ENCODE measurements at regions not wholly inside any gene's neighbourhood (a gene's known extent, or its start where the extent isn't known, plus 50 kb on each side); places are given as distances from the start of the nearest gene placed in this dataset.

- Histone ChIP-seq H3K4me2 (ENCODE audit: low read length) (no peak overlapping the region), H3K4me1 (ENCODE audit: insufficient read depth, low read length) (no peaks in the 10 kb centered on the region), H3K9ac (ENCODE audit: low read length) (no peak overlapping the region), H3K27me3 (ENCODE audit: low read length) (no peaks in the 10 kb centered on the region), H3K9me2 (replicated peaks; ENCODE audit: low read length) (no peaks in the 10 kb centered on the region), H3K79me2 (ENCODE audit: low read length) (no peaks in the 10 kb centered on the region), H3K27ac (ENCODE audit: low read length) (no peak overlapping the region), H4K20me1 (ENCODE audit: low read length) (no peaks in the 10 kb centered on the region), H3K9me3 (ENCODE audit: low read length) (no peaks in the 10 kb centered on the region), H3F3A (ENCODE audit: low read length, unreplicated experiment) (no peaks in the 10 kb centered on the region), H2AFZ (ENCODE audit: low read length) (no peak overlapping the region), H3K36me3 (ENCODE audit: low read depth, low read length) (no peaks in the 10 kb centered on the region), H3K4me3 (ENCODE audit: low read length) (no peak overlapping the region)
- POLR2A ChIA-PET (ENCODE audit: unreplicated experiment) = no interaction called here
- BruUV-seq (replicated peaks) = no TSS peak
- intact Hi-C loops (cut with micrococcal nuclease) = no loop called here
- DNase-seq (no peak), ATAC-seq (no peak)
- TF ChIP-seq EZH2 (IDR thresholded peaks at IDR 0.05; ENCODE audit: low read length, unreplicated experiment) = no peak
- TF ChIP-seq CTCF (conservative IDR thresholded peaks at IDR 0.05; ENCODE audit: low read depth, low read length) = no peak
- TF ChIP-seq EZH2phosphoT487 (IDR thresholded peaks at IDR 0.05; ENCODE audit: borderline replicate concordance, low read length) = no peak
- CTCF ChIA-PET = no interaction called here
These were observed 81.4 kb upstream of the RPS6KA3 start for GRCh38 chrX:20348139-20348538.

DNA sequence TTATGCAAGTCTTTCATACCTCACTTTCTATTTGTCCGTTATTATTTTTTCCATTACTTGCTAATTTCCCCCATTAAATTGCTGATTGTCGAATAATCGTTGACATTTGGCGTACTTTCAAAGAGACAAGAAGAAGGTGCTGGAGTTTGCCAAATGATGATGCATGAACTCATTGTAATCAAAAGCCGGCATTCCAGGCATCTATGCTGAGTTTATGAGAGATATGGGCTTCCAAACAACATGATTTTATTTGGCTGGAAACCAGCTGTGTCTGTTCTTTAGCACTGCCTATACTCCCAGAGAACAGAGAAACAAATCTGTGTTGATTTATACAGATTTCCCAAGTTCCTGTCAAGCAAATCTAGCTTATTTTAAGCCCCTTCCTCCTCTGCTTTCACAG is 80.8 kb upstream of the RPS6KA3 start:
- H3K79me2 ChIP-seq (ENCODE audit: low read length) = no peaks in the 10 kb centered on the region
- no peak overlapping the region for H3K9ac ChIP-seq (ENCODE audit: low read length)
- ChIA-PET POLR2A (ENCODE audit: unreplicated experiment) (no interaction called here), CTCF (no interaction called here)
- no peaks in the 10 kb centered on the region for H3K27me3 ChIP-seq (ENCODE audit: low read length)
- no peaks in the 10 kb centered on the region for H3F3A ChIP-seq (ENCODE audit: low read length, unreplicated experiment)
- TF ChIP-seq EZH2 (IDR thresholded peaks at IDR 0.05; ENCODE audit: low read length, unreplicated experiment) = no peak
- no peak for TF ChIP-seq EZH2phosphoT487 (IDR thresholded peaks at IDR 0.05; ENCODE audit: borderline replicate concordance, low read length)
- TF ChIP-seq CTCF (conservative IDR thresholded peaks at IDR 0.05; ENCODE audit: low read depth, low read length) = no peak
- no peaks in the 10 kb centered on the region for H4K20me1 ChIP-seq (ENCODE audit: low read length)
- no peak overlapping the region for H3K27ac ChIP-seq (ENCODE audit: low read length)
- no TSS peak for BruUV-seq (replicated peaks)
- no peak overlapping the region for H3K4me2 ChIP-seq (ENCODE audit: low read length)
- no peaks in the 10 kb centered on the region for H3K9me2 ChIP-seq (replicated peaks; ENCODE audit: low read length)
- no peak overlapping the region for H2AFZ ChIP-seq (ENCODE audit: low read length)
- H3K4me3 ChIP-seq (ENCODE audit: low read length) = no peak overlapping the region
- intact Hi-C loops (cut with micrococcal nuclease) = no loop called here
- no peaks in the 10 kb centered on the region for H3K9me3 ChIP-seq (ENCODE audit: low read length)
- DNase-seq (no peak), ATAC-seq (no peak; the same call in 1 of the 2 replicates)
- no peaks in the 10 kb centered on the region for H3K36me3 ChIP-seq (ENCODE audit: low read depth, low read length)
- no peaks in the 10 kb centered on the region; the same call in 1 of the 2 replicates for H3K4me1 ChIP-seq (ENCODE audit: insufficient read depth, low read length)

DNA sequence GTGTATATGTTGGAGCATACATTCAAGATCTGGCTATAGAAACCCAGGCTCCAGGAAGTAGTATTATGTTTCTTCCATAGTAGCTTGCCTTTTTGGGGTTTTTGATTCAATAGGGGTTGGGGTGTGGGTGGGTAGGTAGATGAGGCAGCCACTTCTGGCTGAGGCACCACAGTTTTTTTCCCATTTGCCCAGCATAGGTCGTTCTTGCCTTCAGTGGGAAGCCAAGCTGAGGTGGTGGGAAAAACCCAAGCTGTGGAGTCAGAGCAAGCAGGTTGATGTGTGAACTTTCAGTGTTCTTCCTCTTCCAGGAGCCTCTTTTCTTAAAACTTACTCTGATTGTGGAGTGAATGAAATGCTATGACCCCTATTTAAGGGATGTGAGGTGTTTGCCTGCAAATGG is 67.0 kb upstream of the RPS6KA3 start:
- TF ChIP-seq CTCF (conservative IDR thresholded peaks at IDR 0.05; ENCODE audit: low read depth, low read length) = no peak
- no peak for TF ChIP-seq EZH2phosphoT487 (IDR thresholded peaks at IDR 0.05; ENCODE audit: borderline replicate concordance, low read length)
- no peak for TF ChIP-seq EZH2 (IDR thresholded peaks at IDR 0.05; ENCODE audit: low read length, unreplicated experiment)
- no peaks in the 10 kb centered on the region for H3K79me2 ChIP-seq (ENCODE audit: low read length)
- H3K27ac ChIP-seq (ENCODE audit: low read length) = no peak overlapping the region
- no peaks in the 10 kb centered on the region for H3K4me1 ChIP-seq (ENCODE audit: insufficient read depth, low read length)
- no peaks in the 10 kb centered on the region for H3F3A ChIP-seq (ENCODE audit: low read length, unreplicated experiment)
- ATAC-seq = no peak
- H3K27me3 ChIP-seq (ENCODE audit: low read length) = no peaks in the 10 kb centered on the region
- intact Hi-C loops (cut with micrococcal nuclease) = no loop called here
- no peaks in the 10 kb centered on the region for H3K9me3 ChIP-seq (ENCODE audit: low read length)
- ChIA-PET POLR2A (ENCODE audit: unreplicated experiment) (interaction anchor here (0.7 kb wide), 1 partner anchor 182 kb away, joined by 13 read pairs; no protein-coding TSS in a partner anchor), CTCF (no interaction called here)
- H2AFZ ChIP-seq (ENCODE audit: low read length) = no peak overlapping the region
- H4K20me1 ChIP-seq (ENCODE audit: low read length) = no peaks in the 10 kb centered on the region
- DNase-seq = no peak
- H3K4me2 ChIP-seq (ENCODE audit: low read length) = no peak overlapping the region
- H3K9me2 ChIP-seq (replicated peaks; ENCODE audit: low read length) = no peaks in the 10 kb centered on the region
- no TSS peak for BruUV-seq (replicated peaks)
- no peak overlapping the region for H3K4me3 ChIP-seq (ENCODE audit: low read length)
- no peaks in the 10 kb centered on the region for H3K36me3 ChIP-seq (ENCODE audit: low read depth, low read length)
- no peak overlapping the region for H3K9ac ChIP-seq (ENCODE audit: low read length)

All from PC-3 (cell line).